ENCODE measurements at regions not wholly inside any gene's neighbourhood (a gene's known extent, or its start where the extent isn't known, plus 50 kb on each side); places are given as distances from the start of the nearest gene placed in this dataset.

DNA sequence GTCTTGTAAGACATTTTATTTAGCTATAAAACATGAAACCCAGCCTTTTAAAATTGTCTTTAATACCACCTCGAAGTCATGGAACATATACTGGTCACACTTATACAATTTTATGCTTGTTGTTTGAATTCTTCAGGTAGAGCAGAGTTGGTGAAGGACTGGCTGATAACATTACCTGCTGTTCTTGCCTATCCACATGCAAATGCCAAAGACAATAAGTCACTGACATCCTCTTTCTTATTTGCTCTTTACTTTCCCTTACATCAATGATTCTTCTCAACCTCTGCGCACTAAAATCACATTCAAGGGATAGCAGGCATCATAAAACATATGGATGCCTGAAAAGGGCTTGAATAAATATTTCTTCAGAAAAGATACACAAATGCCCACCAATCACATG is 392.5 kb upstream of the ATP11B start:
- no peak for DNase-seq (ENCODE audit: low spot score)
- H3K9me3 ChIP-seq: no peaks in the 10 kb centered on the region
- no peaks in the 10 kb centered on the region for H3K4me1 ChIP-seq (ENCODE audit: control insufficient read depth in 1 of 2, low read depth in 2 of 2)
- ATAC-seq (ENCODE audit: insufficient number of reproducible peaks, low FRiP score, low read depth): no peak
- no peaks in the 10 kb centered on the region for H3K36me3 ChIP-seq
- H3K27ac ChIP-seq: no peak overlapping the region
- no peak overlapping the region for H3K4me3 ChIP-seq
- TF ChIP-seq, protein P1, sequence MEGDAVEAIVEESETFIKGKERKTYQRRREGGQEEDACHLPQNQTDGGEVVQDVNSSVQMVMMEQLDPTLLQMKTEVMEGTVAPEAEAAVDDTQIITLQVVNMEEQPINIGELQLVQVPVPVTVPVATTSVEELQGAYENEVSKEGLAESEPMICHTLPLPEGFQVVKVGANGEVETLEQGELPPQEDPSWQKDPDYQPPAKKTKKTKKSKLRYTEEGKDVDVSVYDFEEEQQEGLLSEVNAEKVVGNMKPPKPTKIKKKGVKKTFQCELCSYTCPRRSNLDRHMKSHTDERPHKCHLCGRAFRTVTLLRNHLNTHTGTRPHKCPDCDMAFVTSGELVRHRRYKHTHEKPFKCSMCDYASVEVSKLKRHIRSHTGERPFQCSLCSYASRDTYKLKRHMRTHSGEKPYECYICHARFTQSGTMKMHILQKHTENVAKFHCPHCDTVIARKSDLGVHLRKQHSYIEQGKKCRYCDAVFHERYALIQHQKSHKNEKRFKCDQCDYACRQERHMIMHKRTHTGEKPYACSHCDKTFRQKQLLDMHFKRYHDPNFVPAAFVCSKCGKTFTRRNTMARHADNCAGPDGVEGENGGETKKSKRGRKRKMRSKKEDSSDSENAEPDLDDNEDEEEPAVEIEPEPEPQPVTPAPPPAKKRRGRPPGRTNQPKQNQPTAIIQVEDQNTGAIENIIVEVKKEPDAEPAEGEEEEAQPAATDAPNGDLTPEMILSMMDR (IDR thresholded peaks at IDR 0.05): no peak
- no peaks in the 10 kb centered on the region for H3K27me3 ChIP-seq (replicated peaks; ENCODE audit: insufficient read depth)

DNA sequence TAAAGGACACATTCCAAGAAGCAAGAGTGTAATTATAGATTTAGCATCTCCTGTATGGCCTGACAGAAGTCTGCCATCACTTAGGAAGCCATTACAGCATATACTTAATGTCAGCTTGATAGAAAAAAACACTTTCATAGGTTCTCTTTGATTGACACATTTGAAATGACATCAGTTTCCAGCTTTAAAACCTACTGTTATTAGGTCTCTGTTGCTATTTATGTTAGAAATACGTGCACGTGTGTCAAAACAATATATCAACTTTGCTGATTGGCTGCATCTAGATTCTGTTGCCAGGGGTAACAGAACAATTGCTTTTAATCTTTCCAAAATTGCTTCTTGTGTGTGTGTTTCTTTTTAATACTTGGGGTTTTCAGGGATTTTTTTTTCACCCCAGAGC is 389.3 kb upstream of the ATP11B start:
- Histone ChIP-seq H3K27me3 (replicated peaks; ENCODE audit: insufficient read depth) (no peaks in the 10 kb centered on the region), H3K4me3 (no peak overlapping the region), H3K36me3 (no peaks in the 10 kb centered on the region), H3K27ac (no peak overlapping the region), H3K9me3 (no peaks in the 10 kb centered on the region), H3K4me1 (ENCODE audit: control insufficient read depth in 1 of 2, low read depth in 2 of 2) (no peaks in the 10 kb centered on the region)
- ATAC-seq (ENCODE audit: insufficient number of reproducible peaks, low FRiP score, low read depth) (no peak), DNase-seq (ENCODE audit: low spot score) (no peak)
- TF ChIP-seq, protein P1 (IDR thresholded peaks at IDR 0.05): no peak

DNA sequence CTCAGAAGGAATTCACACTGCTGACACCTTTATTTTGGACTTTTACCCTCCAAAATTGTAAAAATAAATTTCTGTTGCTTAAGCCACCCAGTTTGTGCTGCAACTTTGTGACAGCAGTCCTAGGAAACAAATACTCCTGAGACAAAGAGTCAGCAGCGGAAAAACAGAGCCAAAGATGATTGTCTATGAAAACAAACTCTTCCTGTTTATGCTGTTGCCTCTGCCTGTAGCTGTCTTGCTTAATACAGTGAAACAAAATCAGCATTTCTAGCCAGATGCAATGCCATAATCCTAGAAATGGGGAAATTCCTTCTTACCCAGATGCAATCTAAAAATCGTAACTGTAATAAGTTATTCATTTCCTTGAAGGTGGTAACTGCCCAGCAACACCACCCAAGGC is 387.5 kb upstream of the ATP11B start:
- TF ChIP-seq, protein P1 (IDR thresholded peaks at IDR 0.05): no peak
- Histone ChIP-seq H3K36me3 (no peaks in the 10 kb centered on the region), H3K27ac (no peak overlapping the region), H3K9me3 (no peaks in the 10 kb centered on the region), H3K4me3 (no peak overlapping the region), H3K4me1 (ENCODE audit: control insufficient read depth in 1 of 2, low read depth in 2 of 2) (no peaks in the 10 kb centered on the region), H3K27me3 (replicated peaks; ENCODE audit: insufficient read depth) (no peaks in the 10 kb centered on the region)
- no peak for ATAC-seq (ENCODE audit: insufficient number of reproducible peaks, low FRiP score, low read depth)
- DNase-seq (ENCODE audit: low spot score): no peak

DNA sequence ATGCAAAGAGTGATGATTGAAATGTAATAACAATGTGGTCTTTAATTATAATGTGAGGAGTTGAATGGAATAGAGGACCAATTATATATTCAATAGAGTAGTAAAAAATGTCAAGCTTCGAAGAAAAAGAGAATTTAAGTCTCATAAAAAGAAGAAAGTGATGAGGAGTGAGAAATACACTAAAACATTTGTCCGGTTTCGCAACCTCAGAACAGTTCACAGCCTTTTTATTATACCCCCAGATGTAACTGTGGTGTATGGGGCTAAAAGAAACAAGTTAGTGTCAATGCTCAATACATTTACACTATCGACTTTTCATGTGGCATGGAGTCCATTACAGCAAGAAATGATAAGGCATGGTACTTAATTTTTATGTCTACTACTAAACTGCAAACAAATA is 386.5 kb upstream of the ATP11B start:
- ATAC-seq (ENCODE audit: insufficient number of reproducible peaks, low FRiP score, low read depth) (no peak), DNase-seq (ENCODE audit: low spot score) (no peak)
- TF ChIP-seq, protein P1 (IDR thresholded peaks at IDR 0.05): no peak
- Histone ChIP-seq H3K9me3 (no peaks in the 10 kb centered on the region), H3K36me3 (no peaks in the 10 kb centered on the region), H3K4me1 (ENCODE audit: control insufficient read depth in 1 of 2, low read depth in 2 of 2) (no peaks in the 10 kb centered on the region), H3K27ac (no peak overlapping the region), H3K27me3 (replicated peaks; ENCODE audit: insufficient read depth) (no peaks in the 10 kb centered on the region), H3K4me3 (no peak overlapping the region)

DNA sequence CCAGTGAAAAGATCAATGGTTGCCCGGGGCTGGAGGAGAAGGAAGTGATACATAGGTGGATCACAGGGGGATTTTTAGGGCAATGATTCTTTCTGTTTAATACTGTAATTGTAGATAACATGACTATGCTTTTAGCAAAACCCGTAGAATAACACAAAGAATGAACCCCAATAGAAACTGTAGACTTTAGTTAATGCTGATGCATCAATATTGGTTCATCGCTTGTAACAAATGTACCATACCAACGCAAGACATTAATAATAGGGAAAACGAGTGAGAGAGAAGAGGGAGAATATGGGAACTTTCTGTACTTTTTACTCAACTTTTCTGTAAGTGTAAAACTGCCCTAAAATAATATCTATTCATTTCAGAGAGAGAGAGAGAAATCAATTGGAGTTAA is 383.3 kb upstream of the ATP11B start:
- no peak overlapping the region for H3K27ac ChIP-seq

More for the DNA sequence above, 383.3 kb upstream of the ATP11B start:
- DNase-seq (ENCODE audit: low spot score) (no peak), ATAC-seq (ENCODE audit: insufficient number of reproducible peaks, low FRiP score, low read depth) (no peak)
- TF ChIP-seq, protein P1 (IDR thresholded peaks at IDR 0.05): no peak
- H3K27me3 ChIP-seq (replicated peaks; ENCODE audit: insufficient read depth): no peaks in the 10 kb centered on the region
- no peaks in the 10 kb centered on the region for H3K9me3 ChIP-seq
- H3K4me3 ChIP-seq: no peak overlapping the region
- no peaks in the 10 kb centered on the region for H3K36me3 ChIP-seq
- H3K4me1 ChIP-seq (ENCODE audit: control insufficient read depth in 1 of 2, low read depth in 2 of 2): no peaks in the 10 kb centered on the region
